Esophagus squamous epithelium (tissue), 4 donors: ENCODE measurements at regions not wholly inside any gene's neighbourhood (a gene's known extent, or its start where the extent isn't known, plus 50 kb on each side); places are given as distances from the start of the nearest gene placed in this dataset.

Experiments used
- CTCF ChIP-seq, 6 experiments: fragments of 450-650 bp in 4 of 6; fragments of 200-600 bp in 2 of 6; sonication (generic) in 2 of 6; IDR thresholded peaks; one replicate each; pipeline ENCODE4 v1.5.1; 2016 to 2019; ENCODE audit warnings: antibody characterized with exemption in 6 of 6, mild to moderate bottlenecking in 4 of 6, moderate library complexity in 4 of 6
- POLR2A ChIP-seq, 4 donors: fragments of 450-650 bp; IDR thresholded peaks; one replicate each; pipeline ENCODE4 v1.6.1; 2017; ENCODE audit warnings: antibody characterized with exemption in 4 of 4, mild to moderate bottlenecking in 4 of 4, moderate library complexity in 3 of 4

GRCh38 chrX:20452487-20452886 lies 185.8 kb upstream of the RPS6KA3 start:
- TF ChIP-seq CTCF (IDR thresholded peaks at IDR 0.05) (no peak), POLR2A (IDR thresholded peaks at IDR 0.05) (no peak)
